ENCODE measurements at regions not wholly inside any gene's neighbourhood (a gene's known extent, or its start where the extent isn't known, plus 50 kb on each side); places are given as distances from the start of the nearest gene placed in this dataset.

DNA sequence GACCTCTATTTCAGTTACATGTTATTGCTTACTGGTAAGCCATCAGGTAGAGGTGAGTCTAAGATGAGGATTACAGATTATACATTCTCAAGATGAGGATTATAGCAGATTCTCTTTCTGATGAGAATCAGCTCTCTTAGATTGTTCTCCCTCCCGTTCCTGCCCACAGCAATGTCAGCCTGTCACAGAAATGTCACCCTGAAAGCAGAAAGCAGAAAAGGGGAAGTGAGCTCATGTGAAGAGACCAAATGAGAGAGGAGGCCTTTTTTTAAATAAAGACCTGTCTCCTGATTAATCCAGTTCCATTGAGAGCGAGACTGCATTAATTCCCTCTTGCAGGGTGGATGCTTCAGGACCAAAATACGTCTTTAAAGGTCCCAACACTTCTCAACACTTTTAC lies 445.6 kb downstream of the KCTD12 start:
- TF ChIP-seq CTCF (IDR thresholded peaks at IDR 0.05) (no peak), POLR2A (IDR thresholded peaks at IDR 0.05) (no peak)
